Endothelial cell of umbilical vein (primary cell): ENCODE measurements at regions not wholly inside any gene's neighbourhood (a gene's known extent, or its start where the extent isn't known, plus 50 kb on each side); places are given as distances from the start of the nearest gene placed in this dataset.

Experiments
- BruUV-seq: library from RNA; stranded (reverse); fragments of 400-500 nt; replicated peaks from 2 replicates; lab custom pipeline; 2021; lab: Mats Ljungman, UMichigan
- CTCF ChIA-PET: fragments of 300-600, 350-600 bp; sonication (Branson Sonifier 250); formaldehyde crosslinking; loops from one replicate; lab custom pipeline; 2021; ENCODE audit warnings: antibody characterized with exemption, inconsistent platforms; lab: Charles Lee
- POLR2A ChIA-PET: fragments of 300-600, 350-600 bp; sonication (Branson Sonifier 250); formaldehyde crosslinking; loops from one replicate; lab custom pipeline; 2021; ENCODE audit warnings: antibody characterized with exemption, inconsistent platforms; lab: Charles Lee
- DNase-seq: peaks from one replicate; pipeline ENCODE4 v3.0.0-alpha.2; 2011; ENCODE audit warnings: low read depth, low spot score
- FAIRE-seq: peaks from 2 replicates; lab custom pipeline; 2011; peaks lifted over from hg19 to GRCh38; lab: Jason Lieb, UNC
- H2AFZ ChIP-seq: 2 replicates; pipeline ENCODE4 v1.6.0; 2012; ENCODE audit warnings: low read depth, low read length, control low read depth, inconsistent platforms
- H3K27ac ChIP-seq: 2 replicates; pipeline ENCODE4 v1.5.1; 2011; ENCODE audit warnings: low read depth, mild to moderate bottlenecking, control low read depth, low read length, moderate library complexity; ENCODE audit not compliant: insufficient read depth
- H3K27me3 ChIP-seq, 2 experiments: 2 replicates each; pipeline versions ENCODE4 v1.6.0 to v1.6.1; 2011; ENCODE audit warnings: low read length in 2 of 2, mixed read lengths in 1 of 2; ENCODE audit not compliant: control insufficient read depth in 2 of 2, insufficient read depth in 2 of 2
- H3K36me3 ChIP-seq, 2 experiments: 2 replicates in 1 of 2; 3 replicates in 1 of 2; pipeline ENCODE4 v1.5.1; 2011; ENCODE audit warnings: low read length in 2 of 2, mild to moderate bottlenecking in 1 of 2, moderate library complexity in 1 of 2; ENCODE audit not compliant: control insufficient read depth in 2 of 2, insufficient read depth in 2 of 2; ENCODE audit errors: extremely low read depth in 1 of 2
- H3K4me1 ChIP-seq: 3 replicates; pipeline ENCODE4 v1.5.1; 2011; ENCODE audit warnings: mild to moderate bottlenecking, low read length; ENCODE audit not compliant: control insufficient read depth, insufficient read depth; ENCODE audit errors: extremely low read depth
- H3K4me2 ChIP-seq: 2 replicates; pipeline ENCODE4 v1.6.1; 2011; ENCODE audit warnings: low read length, control low read depth, mixed read lengths; ENCODE audit not compliant: insufficient read depth
- H3K4me3 ChIP-seq, 3 experiments: fragments of 200-600 bp in 1 of 3; sonication (generic), shearing (Covaris generic) in 1 of 3; replicated peaks in 1 of 3; 2 replicates each; pipeline ENCODE4 v1.5.1; 2011 to 2016; ENCODE audit warnings: control low read depth in 3 of 3, low read length in 3 of 3, mild to moderate bottlenecking in 2 of 3, inconsistent platforms in 1 of 3, low read depth in 1 of 3, moderate library complexity in 1 of 3; ENCODE audit not compliant: insufficient read depth in 1 of 3
- H3K79me2 ChIP-seq: 2 replicates; pipeline ENCODE4 v1.6.0; 2012; ENCODE audit warnings: low read length, inconsistent platforms; ENCODE audit not compliant: control insufficient read depth, insufficient read depth
- H3K9ac ChIP-seq: replicated peaks from 2 replicates; pipeline ENCODE3; 2011; ENCODE audit warnings: low read length, control low read depth; ENCODE audit not compliant: insufficient read depth; ENCODE audit errors: extremely low read depth
- H3K9me1 ChIP-seq: replicated peaks from 3 replicates; pipeline ENCODE4 v1.6.0; 2011; ENCODE audit warnings: mild to moderate bottlenecking, low read length; ENCODE audit not compliant: control insufficient read depth, insufficient read depth; ENCODE audit errors: extremely low read depth
- H3K9me3 ChIP-seq: replicated peaks from 2 replicates; pipeline ENCODE4 v1.5.1; 2012; ENCODE audit warnings: low read length, inconsistent platforms; ENCODE audit not compliant: control insufficient read depth, insufficient read depth
- H4K20me1 ChIP-seq: replicated peaks from 2 replicates; pipeline ENCODE3; 2011; ENCODE audit warnings: mild to moderate bottlenecking, low read length; ENCODE audit not compliant: control insufficient read depth, insufficient read depth; ENCODE audit errors: extremely low read depth
- CTCF ChIP-seq, 2 donors: IDR thresholded peaks; 1 replicate in 1 of 2; 2 replicates in 1 of 2; pipeline ENCODE4 v1.5.1; 2011; ENCODE audit warnings: low read length in 2 of 2, mild to moderate bottlenecking in 2 of 2, moderate library complexity in 2 of 2, control low read depth in 1 of 2, inconsistent platforms in 1 of 2, low read depth in 1 of 2; ENCODE audit not compliant: insufficient read depth in 1 of 2; ENCODE audit errors: extremely low read depth in 1 of 2
- EZH2 ChIP-seq: IDR thresholded peaks from 2 replicates; pipeline ENCODE4 v1.6.1; 2012; ENCODE audit warnings: borderline replicate concordance, low read depth, mild to moderate bottlenecking, moderate library complexity, low read length, inconsistent platforms; ENCODE audit not compliant: severe bottlenecking
- FOS ChIP-seq: IDR thresholded peaks from 2 replicates; pipeline ENCODE4 v1.6.1; 2011; ENCODE audit warnings: mild to moderate bottlenecking, low read length, moderate library complexity, borderline replicate concordance; ENCODE audit not compliant: insufficient read depth
- GATA2 ChIP-seq: IDR thresholded peaks from 2 replicates; pipeline ENCODE4 v1.7.0; 2011; ENCODE audit warnings: low read depth, mild to moderate bottlenecking, moderate library complexity, mixed read lengths, low read length; ENCODE audit not compliant: insufficient read length, insufficient read depth
- JUN ChIP-seq: IDR thresholded peaks from 2 replicates; pipeline ENCODE4 v1.6.1; 2011; ENCODE audit warnings: borderline replicate concordance, low read depth; ENCODE audit not compliant: insufficient read length, insufficient read depth
- MAX ChIP-seq: IDR thresholded peaks from 2 replicates; pipeline ENCODE4 v1.6.1; 2011; ENCODE audit not compliant: insufficient read depth, insufficient read length
- MYC ChIP-seq: IDR thresholded peaks from one replicate; pipeline ENCODE4 v1.6.1; 2011; ENCODE audit warnings: mild to moderate bottlenecking, low read depth, low read length
- POLR2A ChIP-seq: IDR thresholded peaks from 2 replicates; pipeline ENCODE4 v1.6.1; 2012; ENCODE audit warnings: low read depth, mild to moderate bottlenecking, control low read depth, low read length
- POLR2AphosphoS5 ChIP-seq: IDR thresholded peaks from 2 replicates; pipeline ENCODE4 v1.6.1; 2012; ENCODE audit warnings: low read depth, mild to moderate bottlenecking, control low read depth, low read length, moderate library complexity; ENCODE audit not compliant: insufficient read depth
- dilution Hi-C: fragments of 300-500 bp; cut with MboI; formaldehyde crosslinking; loops from one replicate; pipeline ENCODE4 v1.15.0; 2019; ENCODE audit warnings: low sequenced_read_pairs; ENCODE audit not compliant: extremely low pct_ligation_motif_present
- intact Hi-C: fragments of 100-400 bp; cut with micrococcal nuclease; formaldehyde crosslinking; loops from one replicate; pipeline ENCODE4 v1.10.0; 2022

GRCh38 chr5:144864118-144864517 lies 693.4 kb downstream of the KCTD16 start:
- H3K27me3 ChIP-seq = no peaks in the 10 kb centered on the region
- no peak overlapping the region for H3K9ac ChIP-seq
- H3K27ac ChIP-seq = no peak overlapping the region
- POLR2A ChIA-PET = no interaction called here
- H3K4me2 ChIP-seq = no peak overlapping the region
- H3K36me3 ChIP-seq = no peaks in the 10 kb centered on the region
- dilution Hi-C loops = no loop called here
- H3K9me1 ChIP-seq = no peaks in the 10 kb centered on the region
- H3K4me1 ChIP-seq = no peaks in the 10 kb centered on the region
- DNase-seq = no peak
- no peak overlapping the region for H3K4me3 ChIP-seq
- CTCF ChIA-PET = no interaction called here
- TF ChIP-seq FOS (no peak), MAX (no peak), MYC (no peak), CTCF (IDR thresholded peaks at IDR 0.05; ENCODE audit: extremely low read depth in 1 of 2, insufficient read depth in 1 of 2, low read depth in 1 of 2, low read length in 2 of 2) (no peak), GATA2 (no peak), JUN (no peak), EZH2 (no peak), POLR2A (no peak), POLR2AphosphoS5 (no peak)
- H2AFZ ChIP-seq = no peak overlapping the region
- H4K20me1 ChIP-seq = no peaks in the 10 kb centered on the region
- H3K9me3 ChIP-seq = no peaks in the 10 kb centered on the region
- no TSS peak for BruUV-seq
- H3K79me2 ChIP-seq = no peaks in the 10 kb centered on the region
- no peak for FAIRE-seq
- intact Hi-C loops = no loop called here
